Spleen (tissue), 7 donors: ENCODE measurements at regions not wholly inside any gene's neighbourhood (a gene's known extent, or its start where the extent isn't known, plus 50 kb on each side); places are given as distances from the start of the nearest gene placed in this dataset.

Experiments used
- CTCF ChIP-seq, 11 experiments: fragments of 200-600 bp in 7 of 11; fragments of 450-650 bp in 4 of 11; sonication (generic) in 4 of 11; IDR thresholded peaks in 8 of 11; conservative IDR thresholded peaks in 3 of 11; 1 replicate in 7 of 11; 2 replicates in 4 of 11; pipeline versions ENCODE4 v1.4.0 to v1.8.0; 2016 to 2021; ENCODE audit warnings: antibody characterized with exemption in 11 of 11, inconsistent platforms in 4 of 11, mild to moderate bottlenecking in 1 of 11
- POLR2A ChIP-seq, 3 donors: fragments of 450-650 bp; IDR thresholded peaks; one replicate each; pipeline ENCODE4 v1.5.1; 2017; ENCODE audit warnings: antibody characterized with exemption in 3 of 3, mild to moderate bottlenecking in 1 of 3
- donor health status: DM: no; HTN: no; CAD: no; lungs with moderate emphysema.
- donor health status: DM: no; HTN: no; CAD: no.
- donor health status: DM: no; HTN: no; CAD: no.

GRCh38 chr10:8712656-8713055 lies 658.2 kb downstream of the GATA3 start:
- TF ChIP-seq CTCF (IDR thresholded peaks at IDR 0.05 in 8 of 11, conservative IDR thresholded peaks at IDR 0.05 in 3 of 11) (no peak), POLR2A (IDR thresholded peaks at IDR 0.05) (no peak)
